Inflammatory macrophage (primary cell): ENCODE measurements at regions not wholly inside any gene's neighbourhood (a gene's known extent, or its start where the extent isn't known, plus 50 kb on each side); places are given as distances from the start of the nearest gene placed in this dataset.
A peak's percentile ranks its signal among the peaks of the same experiment; 100 is the strongest.
"Not testable (repeated sequence)": the region's sequence is repeated elsewhere in the genome, so short reads cannot be mapped to it uniquely, and the experiment has no call there.

Source experiments
- DNase-seq, 2 donors: peaks; one replicate each; pipeline ENCODE4 v3.0.0-alpha.2; 2020 to 2022

GRCh38 chr14:86124328-86124727 is 594.4 kb downstream of the FLRT2 start:
- no peak for DNase-seq

- DNase-seq = no peak
Measured at GRCh38 chr14:86115972-86116371, 586.0 kb downstream of the FLRT2 start.

- DNase-seq = not testable (repeated sequence)
Measured at GRCh38 chr14:86110871-86111270, 580.9 kb downstream of the FLRT2 start.

GRCh38 chr14:86104691-86105265 is 574.8 kb downstream of the FLRT2 start:
- no peak for DNase-seq

GRCh38 chr14:86094512-86094911 is 564.6 kb downstream of the FLRT2 start:
- no peak for DNase-seq

- no peak for DNase-seq
Measured at GRCh38 chr14:86091811-86092210, 561.9 kb downstream of the FLRT2 start.

GRCh38 chr14:86088156-86088555 is 558.2 kb downstream of the FLRT2 start:
- no peak for DNase-seq

GRCh38 chr14:86087377-86087776 is 557.4 kb downstream of the FLRT2 start:
- DNase-seq = no peak

GRCh38 chr14:86086962-86087361 is 557.0 kb downstream of the FLRT2 start:
- DNase-seq = no peak

- DNase-seq = no peak
Measured at GRCh38 chr14:86084097-86084496, 554.2 kb downstream of the FLRT2 start.

- DNase-seq = no peak
Measured at GRCh38 chr14:86083616-86084015, 553.7 kb downstream of the FLRT2 start.

- no peak for DNase-seq
Measured at GRCh38 chr14:86072116-86072894, 542.4 kb downstream of the FLRT2 start.

- no peak for DNase-seq
Measured at GRCh38 chr14:86066651-86067050, 536.7 kb downstream of the FLRT2 start.

GRCh38 chr14:86065407-86065806 is 535.5 kb downstream of the FLRT2 start:
- DNase-seq = no peak

GRCh38 chr14:86064595-86064994 is 534.7 kb downstream of the FLRT2 start:
- DNase-seq = not testable (repeated sequence)

- peak; percentile 35 to 40 for DNase-seq
Measured at GRCh38 chr14:86057018-86057667, 527.2 kb downstream of the FLRT2 start.

- DNase-seq = no peak
Measured at GRCh38 chr14:86055512-86056075, 525.6 kb downstream of the FLRT2 start.

- DNase-seq = no peak
Measured at GRCh38 chr14:86052868-86053267, 522.9 kb downstream of the FLRT2 start.

- no peak for DNase-seq
Measured at GRCh38 chr14:86050757-86051156, 520.8 kb downstream of the FLRT2 start.

GRCh38 chr14:86050072-86050683 is 520.2 kb downstream of the FLRT2 start:
- DNase-seq = no peak

- DNase-seq = no peak
Measured at GRCh38 chr14:86039176-86039575, 509.2 kb downstream of the FLRT2 start.

- DNase-seq = peak; percentile 42 to 62
Measured at GRCh38 chr14:86038387-86039042, 508.6 kb downstream of the FLRT2 start.

- peak in 1 of 2 donors; percentile 19 for DNase-seq
Measured at GRCh38 chr14:86035882-86036281, 505.9 kb downstream of the FLRT2 start.
